ENCODE measurements at regions not wholly inside any gene's neighbourhood (a gene's known extent, or its start where the extent isn't known, plus 50 kb on each side); places are given as distances from the start of the nearest gene placed in this dataset.

DNA sequence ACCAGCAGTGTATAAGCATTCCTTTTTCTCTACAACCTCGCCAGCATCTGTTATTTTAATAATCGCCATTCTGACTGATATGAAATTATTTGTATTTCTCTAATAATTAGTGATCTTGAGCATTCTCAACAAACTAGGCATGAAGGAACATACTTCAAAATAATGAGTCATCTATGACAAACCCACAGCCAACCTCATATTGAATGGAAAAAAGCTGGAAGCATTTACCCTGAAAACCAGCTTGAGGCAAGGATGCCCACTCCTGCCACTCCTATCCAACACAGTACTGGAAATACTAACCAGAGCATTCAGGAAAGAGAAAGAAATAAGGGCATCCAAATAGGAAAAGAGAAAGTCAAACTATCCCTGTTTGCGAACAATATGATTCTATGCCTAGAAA lies 390.6 kb upstream of the ID4 start:
- H3K4me1 ChIP-seq (ENCODE audit: control insufficient read depth in 1 of 2, insufficient read depth in 2 of 2, low read depth in 1 of 2, low read length in 1 of 2): no peaks in the 10 kb centered on the region
- ChIA-PET CTCF (no interaction called here), POLR2A (no interaction called here)
- H3K79me2 ChIP-seq (ENCODE audit: insufficient read depth): no peaks in the 10 kb centered on the region
- H3K4me3 ChIP-seq (ENCODE audit: low read depth in 2 of 2, low read length in 1 of 2): no peak overlapping the region
- no peaks in the 10 kb centered on the region for H3F3A ChIP-seq (replicated peaks; ENCODE audit: insufficient read depth)
- TF ChIP-seq RCOR1 (IDR thresholded peaks at IDR 0.05; ENCODE audit: low read length) (no peak), RAD21 (IDR thresholded peaks at IDR 0.05; ENCODE audit: low read length) (no peak), CHD2 (IDR thresholded peaks at IDR 0.05; ENCODE audit: low read length, partially characterized antibody) (no peak), TAF1 (IDR thresholded peaks at IDR 0.05; ENCODE audit: borderline replicate concordance, low read depth, low read length) (no peak), JUND (IDR thresholded peaks at IDR 0.05) (no peak), NRF1 (IDR thresholded peaks at IDR 0.05; ENCODE audit: low read depth, low read length) (no peak), FOSL2 (IDR thresholded peaks at IDR 0.05; ENCODE audit: borderline replicate concordance, low read depth) (no peak), FOXM1 (IDR thresholded peaks at IDR 0.05; ENCODE audit: low read depth) (no peak), SMC3 (IDR thresholded peaks at IDR 0.05; ENCODE audit: low read depth, low read length) (no peak), FOXJ3 (CRISPR knock-in tag; IDR thresholded peaks at IDR 0.05) (no peak), RFX5 (IDR thresholded peaks at IDR 0.05; ENCODE audit: low read length) (no peak), RXRA (IDR thresholded peaks at IDR 0.05; ENCODE audit: borderline replicate concordance, low read depth) (no peak)
- TF ChIP-seq, protein P1, sequence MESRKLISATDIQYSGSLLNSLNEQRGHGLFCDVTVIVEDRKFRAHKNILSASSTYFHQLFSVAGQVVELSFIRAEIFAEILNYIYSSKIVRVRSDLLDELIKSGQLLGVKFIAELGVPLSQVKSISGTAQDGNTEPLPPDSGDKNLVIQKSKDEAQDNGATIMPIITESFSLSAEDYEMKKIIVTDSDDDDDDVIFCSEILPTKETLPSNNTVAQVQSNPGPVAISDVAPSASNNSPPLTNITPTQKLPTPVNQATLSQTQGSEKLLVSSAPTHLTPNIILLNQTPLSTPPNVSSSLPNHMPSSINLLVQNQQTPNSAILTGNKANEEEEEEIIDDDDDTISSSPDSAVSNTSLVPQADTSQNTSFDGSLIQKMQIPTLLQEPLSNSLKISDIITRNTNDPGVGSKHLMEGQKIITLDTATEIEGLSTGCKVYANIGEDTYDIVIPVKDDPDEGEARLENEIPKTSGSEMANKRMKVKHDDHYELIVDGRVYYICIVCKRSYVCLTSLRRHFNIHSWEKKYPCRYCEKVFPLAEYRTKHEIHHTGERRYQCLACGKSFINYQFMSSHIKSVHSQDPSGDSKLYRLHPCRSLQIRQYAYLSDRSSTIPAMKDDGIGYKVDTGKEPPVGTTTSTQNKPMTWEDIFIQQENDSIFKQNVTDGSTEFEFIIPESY (IDR thresholded peaks at IDR 0.05; ENCODE audit: borderline replicate concordance, low read depth): no peak
- TF ChIP-seq, protein P2, sequence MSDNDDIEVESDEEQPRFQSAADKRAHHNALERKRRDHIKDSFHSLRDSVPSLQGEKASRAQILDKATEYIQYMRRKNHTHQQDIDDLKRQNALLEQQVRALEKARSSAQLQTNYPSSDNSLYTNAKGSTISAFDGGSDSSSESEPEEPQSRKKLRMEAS (IDR thresholded peaks at IDR 0.05; ENCODE audit: low read depth): no peak
- TF ChIP-seq, protein P3, sequence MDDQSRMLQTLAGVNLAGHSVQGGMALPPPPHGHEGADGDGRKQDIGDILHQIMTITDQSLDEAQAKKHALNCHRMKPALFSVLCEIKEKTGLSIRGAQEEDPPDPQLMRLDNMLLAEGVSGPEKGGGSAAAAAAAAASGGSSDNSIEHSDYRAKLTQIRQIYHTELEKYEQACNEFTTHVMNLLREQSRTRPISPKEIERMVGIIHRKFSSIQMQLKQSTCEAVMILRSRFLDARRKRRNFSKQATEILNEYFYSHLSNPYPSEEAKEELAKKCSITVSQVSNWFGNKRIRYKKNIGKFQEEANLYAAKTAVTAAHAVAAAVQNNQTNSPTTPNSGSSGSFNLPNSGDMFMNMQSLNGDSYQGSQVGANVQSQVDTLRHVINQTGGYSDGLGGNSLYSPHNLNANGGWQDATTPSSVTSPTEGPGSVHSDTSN (IDR thresholded peaks at IDR 0.05): no peak
- TF ChIP-seq, protein P4, sequence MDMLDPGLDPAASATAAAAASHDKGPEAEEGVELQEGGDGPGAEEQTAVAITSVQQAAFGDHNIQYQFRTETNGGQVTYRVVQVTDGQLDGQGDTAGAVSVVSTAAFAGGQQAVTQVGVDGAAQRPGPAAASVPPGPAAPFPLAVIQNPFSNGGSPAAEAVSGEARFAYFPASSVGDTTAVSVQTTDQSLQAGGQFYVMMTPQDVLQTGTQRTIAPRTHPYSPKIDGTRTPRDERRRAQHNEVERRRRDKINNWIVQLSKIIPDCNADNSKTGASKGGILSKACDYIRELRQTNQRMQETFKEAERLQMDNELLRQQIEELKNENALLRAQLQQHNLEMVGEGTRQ (IDR thresholded peaks at IDR 0.05; ENCODE audit: borderline replicate concordance, low read depth, low read length): no peak
- H3K27ac ChIP-seq (ENCODE audit: low read depth in 2 of 2, low read length in 1 of 2): no peak overlapping the region
- H3K9me3 ChIP-seq: no peaks in the 10 kb centered on the region
- H2AFZ ChIP-seq (ENCODE audit: low read depth): no peak overlapping the region
- H3K9me2 ChIP-seq: no peaks in the 10 kb centered on the region
- no peaks in the 10 kb centered on the region for H3K36me3 ChIP-seq (replicated peaks in 1 of 2; ENCODE audit: control insufficient read depth in 1 of 2, insufficient read depth in 2 of 2, low read length in 1 of 2)
- no peaks in the 10 kb centered on the region; the same call in 1 of the 2 replicates for H3K27me3 ChIP-seq (ENCODE audit: insufficient read depth)
- 31% methylated on average over 3 of the region's 3 CpGs for WGBS (ENCODE audit: low lambda C conversion rate)
- H3K9ac ChIP-seq: no peak overlapping the region
- H4K20me1 ChIP-seq (ENCODE audit: insufficient read depth): no peaks in the 10 kb centered on the region
- no peak for DNase-seq
- H3K4me2 ChIP-seq: no peak overlapping the region
